ENCODE measurements at regions not wholly inside any gene's neighbourhood (a gene's known extent, or its start where the extent isn't known, plus 50 kb on each side); places are given as distances from the start of the nearest gene placed in this dataset.

DNA sequence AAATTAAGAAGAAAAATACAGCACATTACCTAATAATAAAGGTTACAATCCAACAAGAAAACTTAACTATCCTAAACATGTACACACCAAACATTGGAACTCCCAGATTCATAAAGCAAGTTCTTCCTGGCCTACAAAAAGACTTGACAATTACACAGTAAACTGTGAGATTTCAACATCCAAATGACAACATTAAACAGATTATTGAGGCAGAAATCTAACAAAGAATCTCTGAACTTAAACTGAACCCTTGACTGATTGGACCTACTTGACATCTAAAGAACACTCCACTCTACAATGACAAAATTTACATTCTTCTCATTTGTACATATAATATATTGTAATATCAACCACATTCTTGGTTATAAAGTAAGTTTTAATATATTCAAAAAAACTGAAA, 1341.3 kb downstream of the LRFN5 start:
- intact Hi-C loops (cut with micrococcal nuclease), result no loop called here
- H3K4me1 Mint-ChIP-seq, result no peaks in the 10 kb centered on the region
- no peak overlapping the region for H3K4me3 Mint-ChIP-seq
- CTCF ChIA-PET, result no interaction called here
- H3K27ac Mint-ChIP-seq, result no peak overlapping the region
- no peaks in the 10 kb centered on the region for H3K27me3 Mint-ChIP-seq
- DNase-seq (no peak), ATAC-seq (ENCODE audit: low read depth) (no peak)
- peaks cover 3% of the 10 kb centered on the region for H3K9me3 Mint-ChIP-seq
- TF ChIP-seq, protein P1, sequence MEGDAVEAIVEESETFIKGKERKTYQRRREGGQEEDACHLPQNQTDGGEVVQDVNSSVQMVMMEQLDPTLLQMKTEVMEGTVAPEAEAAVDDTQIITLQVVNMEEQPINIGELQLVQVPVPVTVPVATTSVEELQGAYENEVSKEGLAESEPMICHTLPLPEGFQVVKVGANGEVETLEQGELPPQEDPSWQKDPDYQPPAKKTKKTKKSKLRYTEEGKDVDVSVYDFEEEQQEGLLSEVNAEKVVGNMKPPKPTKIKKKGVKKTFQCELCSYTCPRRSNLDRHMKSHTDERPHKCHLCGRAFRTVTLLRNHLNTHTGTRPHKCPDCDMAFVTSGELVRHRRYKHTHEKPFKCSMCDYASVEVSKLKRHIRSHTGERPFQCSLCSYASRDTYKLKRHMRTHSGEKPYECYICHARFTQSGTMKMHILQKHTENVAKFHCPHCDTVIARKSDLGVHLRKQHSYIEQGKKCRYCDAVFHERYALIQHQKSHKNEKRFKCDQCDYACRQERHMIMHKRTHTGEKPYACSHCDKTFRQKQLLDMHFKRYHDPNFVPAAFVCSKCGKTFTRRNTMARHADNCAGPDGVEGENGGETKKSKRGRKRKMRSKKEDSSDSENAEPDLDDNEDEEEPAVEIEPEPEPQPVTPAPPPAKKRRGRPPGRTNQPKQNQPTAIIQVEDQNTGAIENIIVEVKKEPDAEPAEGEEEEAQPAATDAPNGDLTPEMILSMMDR (IDR thresholded peaks at IDR 0.05), result no peak
- POLR2A ChIA-PET, result no interaction called here
- no peaks in the 10 kb centered on the region for H3K36me3 Mint-ChIP-seq (ENCODE audit: low read depth)

DNA sequence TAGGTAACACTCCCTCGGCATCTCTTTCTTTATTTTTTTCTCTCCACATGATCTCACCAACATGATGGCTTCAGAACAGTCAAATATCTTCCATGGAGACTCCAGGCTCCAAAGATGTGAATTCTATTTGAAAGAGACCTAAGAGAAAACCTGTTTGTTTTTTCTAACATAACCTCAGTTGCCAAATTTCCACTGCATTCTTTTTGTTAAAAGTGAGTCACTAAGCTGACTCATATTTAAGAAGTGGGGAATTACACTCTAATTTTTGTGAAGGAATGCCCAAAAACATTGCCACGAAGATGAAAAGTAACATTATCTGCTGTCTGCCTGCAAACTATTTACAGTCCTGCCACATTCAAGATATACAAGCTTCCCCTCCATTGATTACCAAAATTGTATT, 1337.6 kb downstream of the LRFN5 start:
- Mint-ChIP-seq H3K4me1 (no peaks in the 10 kb centered on the region), H3K27ac (no peak overlapping the region), H3K4me3 (no peak overlapping the region), H3K9me3 (no peaks in the 10 kb centered on the region), H3K27me3 (no peaks in the 10 kb centered on the region), H3K36me3 (ENCODE audit: low read depth) (no peaks in the 10 kb centered on the region)
- TF ChIP-seq, protein P1 (IDR thresholded peaks at IDR 0.05), result no peak
- POLR2A ChIA-PET, result no interaction called here
- no peak for DNase-seq
- CTCF ChIA-PET, result no interaction called here
- ATAC-seq (ENCODE audit: low read depth), result no peak
- intact Hi-C loops (cut with micrococcal nuclease), result no loop called here

DNA sequence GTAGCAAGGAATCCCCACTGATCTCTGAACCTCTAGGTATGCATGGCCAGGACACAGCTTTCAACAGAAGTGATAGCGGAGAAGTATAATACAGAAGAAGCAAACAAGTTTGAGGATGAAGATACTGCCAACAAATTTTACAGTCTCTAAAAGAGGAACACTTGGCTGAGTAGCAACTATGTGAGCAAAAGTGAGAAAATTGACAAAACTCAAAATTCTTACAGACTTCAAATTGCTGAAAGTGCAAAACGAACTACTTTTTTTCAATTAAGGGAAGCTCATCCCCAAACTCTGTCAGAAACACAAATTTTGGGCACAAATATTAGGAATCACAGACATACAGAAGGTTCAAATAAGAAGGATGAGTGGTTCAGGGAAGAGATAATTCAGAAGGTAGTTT, 1324.6 kb downstream of the LRFN5 start:
- Mint-ChIP-seq H3K9me3 (no peaks in the 10 kb centered on the region), H3K27ac (no peak overlapping the region), H3K4me3 (no peak overlapping the region), H3K4me1 (no peaks in the 10 kb centered on the region), H3K36me3 (ENCODE audit: low read depth) (no peaks in the 10 kb centered on the region), H3K27me3 (no peaks in the 10 kb centered on the region)
- intact Hi-C loops (cut with micrococcal nuclease), result no loop called here
- DNase-seq, result no peak
- no peak for ATAC-seq (ENCODE audit: low read depth)
- ChIA-PET CTCF (no interaction called here), POLR2A (no interaction called here)
- TF ChIP-seq, protein P1 (IDR thresholded peaks at IDR 0.05), result no peak

DNA sequence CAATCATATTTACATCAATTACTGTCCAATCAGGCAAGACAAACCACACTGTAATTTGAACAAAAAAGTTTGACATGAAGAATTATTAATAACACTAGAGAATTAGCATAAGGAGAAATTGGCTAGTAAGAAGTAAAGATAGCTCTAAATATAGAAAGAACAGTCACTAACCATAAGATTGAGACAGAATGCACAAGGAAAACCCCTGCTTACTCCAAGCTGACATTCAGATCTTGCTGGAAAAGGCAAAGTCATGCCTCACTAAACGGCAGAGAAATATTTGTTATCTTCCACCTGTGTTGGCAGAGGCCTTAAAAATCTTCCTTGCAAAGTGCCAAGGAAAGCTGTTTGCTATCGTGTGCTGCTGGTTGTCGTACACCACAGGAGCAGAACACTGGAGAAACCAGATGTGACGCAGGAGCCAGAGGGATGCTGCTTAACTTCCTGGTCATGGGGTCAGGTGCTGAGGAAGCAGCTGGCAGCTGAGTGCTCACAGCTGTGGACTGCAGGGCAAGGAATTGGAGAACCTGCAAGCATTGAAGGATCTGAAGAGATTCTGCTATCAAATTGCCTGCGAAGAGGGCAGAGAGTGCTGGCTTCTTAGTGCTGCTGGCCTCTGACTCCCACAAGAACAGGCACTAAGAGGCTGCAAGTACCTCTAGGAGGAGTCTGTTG, 1323.3 kb downstream of the LRFN5 start:
- Mint-ChIP-seq H3K4me1 (no peaks in the 10 kb centered on the region), H3K4me3 (no peak overlapping the region), H3K9me3 (no peaks in the 10 kb centered on the region), H3K36me3 (ENCODE audit: low read depth) (no peaks in the 10 kb centered on the region), H3K27ac (no peak overlapping the region), H3K27me3 (no peaks in the 10 kb centered on the region)
- ChIA-PET POLR2A (no interaction called here), CTCF (no interaction called here)
- DNase-seq, result no peak
- intact Hi-C loops (cut with micrococcal nuclease), result no loop called here
- ATAC-seq (ENCODE audit: low read depth), result no peak
- TF ChIP-seq, protein P1 (IDR thresholded peaks at IDR 0.05), result no peak

DNA sequence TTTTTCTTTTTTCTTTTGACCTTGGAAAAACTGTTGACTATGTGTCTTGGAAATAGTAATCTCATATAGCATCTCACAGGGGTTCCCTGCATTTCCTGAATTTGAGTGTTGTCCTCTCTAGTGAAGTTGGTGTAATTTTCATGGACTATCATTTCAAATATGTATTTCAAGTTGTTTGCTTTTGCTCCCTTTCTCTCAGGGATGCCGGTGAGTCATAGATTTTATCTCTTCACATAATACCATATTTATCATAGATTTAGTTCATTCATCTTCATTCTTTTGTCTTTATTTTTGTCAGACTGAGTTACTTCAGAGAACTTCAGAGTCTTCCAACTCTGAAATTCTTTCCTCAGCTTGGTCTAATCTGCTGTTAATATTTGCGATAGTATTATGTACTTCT, 1320.6 kb downstream of the LRFN5 start:
- Mint-ChIP-seq H3K27me3 (no peaks in the 10 kb centered on the region), H3K4me3 (no peak overlapping the region), H3K27ac (no peak overlapping the region), H3K9me3 (peaks cover 4% of the 10 kb centered on the region), H3K36me3 (ENCODE audit: low read depth) (no peaks in the 10 kb centered on the region), H3K4me1 (no peaks in the 10 kb centered on the region)
- ATAC-seq (ENCODE audit: low read depth) (no peak), DNase-seq (no peak)
- POLR2A ChIA-PET, result no interaction called here
- intact Hi-C loops (cut with micrococcal nuclease), result no loop called here
- CTCF ChIA-PET, result no interaction called here
- TF ChIP-seq, protein P1 (IDR thresholded peaks at IDR 0.05), result no peak
